Activated CD4-positive, alpha-beta T cell treated with anti-CD3 and anti-CD28 coated beads for 36 hours (primary cell): ENCODE measurements at regions not wholly inside any gene's neighbourhood (a gene's known extent, or its start where the extent isn't known, plus 50 kb on each side); places are given as distances from the start of the nearest gene placed in this dataset.
"Not testable (repeated sequence)": the region's sequence is repeated elsewhere in the genome, so short reads cannot be mapped to it uniquely, and the experiment has no call there.

Experiments
- ATAC-seq: fragments of 200-7000 bp; cut with Tn5 transposase; one replicate; pipeline ENCODE4 v1.10.0; 2021; ENCODE audit warnings: mild to moderate bottlenecking, moderate library complexity
- CTCF ChIA-PET: fragments of 350-600 bp; sonication (Branson Sonifier 250); formaldehyde crosslinking; loops from one replicate; lab custom pipeline; 2021; ENCODE audit warnings: antibody characterized with exemption; lab: Charles Lee
- POLR2A ChIA-PET: fragments of 350-600 bp; sonication (Branson Sonifier 250); formaldehyde crosslinking; loops from one replicate; lab custom pipeline; 2021; ENCODE audit warnings: antibody characterized with exemption, inconsistent platforms; lab: Charles Lee
- DNase-seq: peaks from one replicate; pipeline ENCODE4 v3.0.0-alpha.2; 2020
- H3K27ac Mint-ChIP-seq: one replicate; pipeline ENCODE4 v1.8.0; 2021; ENCODE audit warnings: mixed read lengths
- H3K27me3 Mint-ChIP-seq: one replicate; pipeline ENCODE4 v1.8.0; 2021; ENCODE audit warnings: mixed read lengths
- H3K36me3 Mint-ChIP-seq: one replicate; pipeline ENCODE4 v1.8.0; 2021; ENCODE audit warnings: low read depth, mixed read lengths
- H3K4me1 Mint-ChIP-seq: one replicate; pipeline ENCODE4 v1.8.0; 2021; ENCODE audit warnings: mixed read lengths
- H3K4me3 Mint-ChIP-seq: one replicate; pipeline ENCODE4 v1.8.0; 2021; ENCODE audit warnings: mild to moderate bottlenecking, moderate library complexity, mixed read lengths
- H3K9me3 Mint-ChIP-seq: one replicate; pipeline ENCODE4 v1.8.0; 2021; ENCODE audit warnings: low read depth, mixed read lengths
- intact Hi-C, 2 experiments: fragments of 100-400 bp; cut with DNase I in 1 of 2; cut with micrococcal nuclease in 1 of 2; formaldehyde crosslinking; loops; one replicate each; pipeline versions ENCODE4 v1.14.2 to v1.15.1; 2022 to 2024; cut with DNase I, micrococcal nuclease

DNA sequence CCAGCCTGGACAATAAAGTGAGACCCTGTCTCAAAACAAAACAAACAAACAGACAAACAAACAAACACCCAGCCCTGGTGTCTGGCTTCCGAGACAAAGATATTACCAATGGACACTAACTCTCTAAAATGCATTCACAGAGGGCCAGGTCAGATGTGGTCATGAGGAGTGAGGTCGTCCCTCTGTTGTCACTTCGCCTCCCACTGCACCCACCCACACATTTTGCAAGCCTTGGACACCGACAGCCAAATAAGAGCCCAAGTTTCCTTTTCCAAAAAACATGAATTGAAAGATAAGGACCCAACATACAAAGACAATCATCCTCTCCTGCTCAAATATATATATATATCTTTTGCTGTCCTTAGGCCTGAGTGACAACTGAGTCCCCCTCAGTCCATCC is 319.9 kb downstream of the TSN start:
- CTCF ChIA-PET = interaction anchor here (1.4 kb wide), 1 partner anchor 14 kb away, joined by 3 read pairs; no protein-coding TSS in a partner anchor
- Mint-ChIP-seq H3K9me3 (no peaks in the 10 kb centered on the region), H3K4me3 (no peak overlapping the region), H3K27me3 (no peaks in the 10 kb centered on the region), H3K36me3 (no peaks in the 10 kb centered on the region), H3K4me1 (no peaks in the 10 kb centered on the region), H3K27ac (no peak overlapping the region)
- POLR2A ChIA-PET = no interaction called here
- DNase-seq (no peak), ATAC-seq (no peak)
- intact Hi-C loops = no loop called here

DNA sequence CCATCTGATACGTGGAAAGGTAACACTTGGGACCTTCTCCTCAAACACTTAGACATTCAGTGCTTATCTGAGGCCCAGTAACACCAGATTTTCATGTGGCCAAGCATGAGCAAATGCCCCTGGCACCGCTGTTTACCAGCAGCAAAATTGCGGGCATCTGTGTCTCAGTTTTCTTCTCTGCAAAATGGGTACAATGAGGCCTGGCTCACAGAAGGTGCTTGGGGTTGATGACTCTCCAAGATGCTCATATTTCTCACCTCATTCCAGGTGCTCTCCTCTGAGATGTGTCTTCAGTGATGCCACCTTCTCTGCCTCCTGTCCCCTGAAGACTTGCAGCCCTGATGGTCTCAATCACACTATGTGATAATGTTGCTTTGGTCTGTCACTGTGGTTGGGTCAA is 321.7 kb downstream of the TSN start:
- ATAC-seq (no peak), DNase-seq (no peak)
- CTCF ChIA-PET = no interaction called here
- intact Hi-C loops = no loop called here
- no peaks in the 10 kb centered on the region for H3K36me3 Mint-ChIP-seq
- H3K27ac Mint-ChIP-seq = no peak overlapping the region
- H3K4me1 Mint-ChIP-seq = no peaks in the 10 kb centered on the region
- POLR2A ChIA-PET = no interaction called here
- no peaks in the 10 kb centered on the region for H3K27me3 Mint-ChIP-seq
- H3K9me3 Mint-ChIP-seq = no peaks in the 10 kb centered on the region
- no peak overlapping the region for H3K4me3 Mint-ChIP-seq

DNA sequence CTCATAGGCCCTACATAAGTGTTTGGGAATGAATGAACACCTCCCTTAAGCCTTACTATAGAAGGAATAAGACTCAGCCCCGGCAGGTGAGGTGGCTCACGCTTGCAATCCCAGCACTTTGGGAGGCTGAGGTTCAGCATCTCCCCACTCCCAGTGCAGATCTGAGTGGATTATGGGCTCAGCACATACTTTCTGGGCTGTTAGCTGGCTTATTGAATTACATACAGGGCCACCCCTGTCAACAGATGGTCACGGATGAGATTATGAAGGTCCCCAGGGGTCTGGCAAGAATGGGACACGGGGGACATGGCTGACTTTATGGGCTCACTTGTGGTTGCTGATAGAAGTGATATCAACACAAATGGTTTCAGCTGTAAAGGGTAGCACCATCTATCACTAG is 322.3 kb downstream of the TSN start:
- POLR2A ChIA-PET = no interaction called here
- Mint-ChIP-seq H3K4me1 (no peaks in the 10 kb centered on the region), H3K27ac (no peak overlapping the region), H3K27me3 (no peaks in the 10 kb centered on the region), H3K36me3 (no peaks in the 10 kb centered on the region), H3K9me3 (no peaks in the 10 kb centered on the region), H3K4me3 (no peak overlapping the region)
- intact Hi-C loops = no loop called here
- DNase-seq (no peak), ATAC-seq (no peak)
- CTCF ChIA-PET = no interaction called here

DNA sequence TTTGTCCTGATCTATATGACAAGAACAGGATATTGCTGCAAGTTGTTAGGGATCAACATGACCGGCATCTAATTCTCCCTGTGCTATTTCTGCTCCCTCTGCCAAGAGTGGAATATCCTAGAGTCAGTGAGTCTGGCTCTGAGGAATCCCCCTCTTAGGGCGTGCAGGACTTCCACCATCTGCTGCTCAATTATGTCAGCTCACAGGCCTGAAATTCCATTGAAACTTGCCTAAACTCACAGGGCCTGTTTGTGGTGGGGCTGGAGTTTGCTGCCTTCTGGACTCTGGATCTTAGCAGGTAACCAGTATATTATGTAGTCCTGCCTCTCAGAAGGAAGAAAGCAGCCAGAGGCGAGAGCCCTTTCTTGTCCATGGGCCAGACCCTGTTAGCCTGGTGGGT is 323.0 kb downstream of the TSN start:
- Mint-ChIP-seq H3K4me3 (no peak overlapping the region), H3K4me1 (no peaks in the 10 kb centered on the region), H3K9me3 (no peaks in the 10 kb centered on the region), H3K27me3 (no peaks in the 10 kb centered on the region), H3K27ac (no peak overlapping the region), H3K36me3 (no peaks in the 10 kb centered on the region)
- ChIA-PET POLR2A (no interaction called here), CTCF (no interaction called here)
- ATAC-seq (no peak), DNase-seq (no peak)
- intact Hi-C loops = no loop called here

DNA sequence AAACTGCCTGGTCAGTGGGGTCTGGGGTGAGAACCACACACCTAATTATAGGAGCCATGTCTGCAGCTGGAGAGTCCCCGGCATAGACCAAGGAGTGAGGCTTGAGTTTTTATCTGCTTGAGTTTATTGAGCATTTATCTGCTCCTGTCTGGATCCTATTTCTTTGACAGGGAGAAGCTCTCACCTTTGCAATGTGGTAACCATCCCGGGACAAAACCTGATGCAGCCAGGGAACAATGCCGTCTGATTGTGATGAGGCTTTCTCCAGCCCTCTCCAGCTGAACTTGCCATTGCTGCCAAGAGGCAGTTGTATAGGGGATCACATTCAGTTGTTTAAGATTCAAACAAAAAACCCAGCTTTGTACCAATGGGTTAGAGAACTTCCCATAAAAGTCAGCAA is 324.4 kb downstream of the TSN start:
- Mint-ChIP-seq H3K36me3 (no peaks in the 10 kb centered on the region), H3K4me1 (no peaks in the 10 kb centered on the region), H3K27me3 (no peaks in the 10 kb centered on the region), H3K9me3 (no peaks in the 10 kb centered on the region), H3K4me3 (no peak overlapping the region), H3K27ac (no peak overlapping the region)
- CTCF ChIA-PET = no interaction called here
- ATAC-seq (no peak), DNase-seq (no peak)
- POLR2A ChIA-PET = no interaction called here
- intact Hi-C loops = no loop called here

DNA sequence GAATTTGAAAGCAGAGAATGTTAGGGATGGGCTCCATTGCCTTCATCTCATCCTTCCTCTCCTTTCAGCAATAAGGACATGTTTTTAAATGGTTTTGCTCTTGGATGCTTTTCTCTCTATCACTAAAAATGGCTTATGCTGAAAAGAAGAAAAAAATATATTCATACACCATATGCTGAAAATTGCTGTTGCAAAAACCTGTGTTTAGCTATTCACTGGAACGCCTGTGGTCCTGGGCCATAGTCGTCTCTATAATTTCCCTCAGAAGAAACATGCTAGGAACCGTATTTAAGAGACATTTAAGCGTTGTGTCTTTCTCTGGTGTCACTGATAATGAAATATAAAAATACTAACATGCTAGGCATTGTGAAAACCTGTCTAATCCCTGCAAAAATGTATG is 324.9 kb downstream of the TSN start:
- intact Hi-C loops = no loop called here
- ChIA-PET POLR2A (no interaction called here), CTCF (no interaction called here)
- no peaks in the 10 kb centered on the region for H3K36me3 Mint-ChIP-seq
- no peaks in the 10 kb centered on the region for H3K9me3 Mint-ChIP-seq
- no peaks in the 10 kb centered on the region for H3K27me3 Mint-ChIP-seq
- ATAC-seq (no peak), DNase-seq (no peak)
- H3K4me1 Mint-ChIP-seq = no peaks in the 10 kb centered on the region
- no peak overlapping the region for H3K4me3 Mint-ChIP-seq
- H3K27ac Mint-ChIP-seq = no peak overlapping the region

DNA sequence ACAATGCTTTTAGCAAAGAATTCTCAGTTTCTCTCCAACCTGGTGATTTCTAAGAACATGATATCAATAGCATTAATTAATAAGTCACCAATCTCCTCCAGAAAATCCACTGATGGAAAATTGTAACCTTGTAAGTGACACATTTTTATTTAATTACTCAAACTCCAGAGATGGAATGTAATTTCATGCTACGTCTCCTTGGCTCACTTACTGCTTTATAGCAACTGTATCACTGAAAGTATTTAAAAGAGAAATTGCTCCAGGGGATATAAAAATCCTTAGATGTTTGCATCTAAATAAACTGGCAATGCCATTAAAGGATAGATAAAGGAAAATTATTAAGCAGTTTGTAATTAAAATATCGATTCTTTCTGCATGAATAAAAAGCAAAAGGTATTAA is 325.4 kb downstream of the TSN start:
- ChIA-PET POLR2A (no interaction called here), CTCF (no interaction called here)
- H3K4me3 Mint-ChIP-seq = no peak overlapping the region
- no peaks in the 10 kb centered on the region for H3K9me3 Mint-ChIP-seq
- ATAC-seq (no peak), DNase-seq (no peak)
- H3K36me3 Mint-ChIP-seq = no peaks in the 10 kb centered on the region
- intact Hi-C loops = no loop called here
- H3K27ac Mint-ChIP-seq = no peak overlapping the region
- H3K4me1 Mint-ChIP-seq = no peaks in the 10 kb centered on the region
- no peaks in the 10 kb centered on the region for H3K27me3 Mint-ChIP-seq

DNA sequence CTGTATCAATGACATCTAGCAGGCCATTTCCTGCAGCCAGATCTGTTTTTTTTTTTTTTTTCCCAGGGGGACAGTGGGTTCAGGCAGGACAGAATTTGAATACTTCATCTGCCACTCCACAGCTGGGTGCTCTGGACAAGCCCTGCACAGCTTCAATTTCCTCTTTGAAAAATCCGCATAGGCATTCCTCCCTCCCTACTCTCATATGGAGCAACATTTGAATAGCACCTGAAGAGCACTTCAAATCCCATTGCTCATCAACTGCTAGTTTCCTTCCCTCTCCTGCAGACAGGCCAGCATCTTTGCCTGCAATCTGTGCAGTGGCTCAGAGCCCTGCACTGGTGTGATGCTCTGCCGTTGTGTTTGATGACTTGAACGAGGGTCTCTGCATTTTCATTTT is 326.3 kb downstream of the TSN start:
- Mint-ChIP-seq H3K27ac (no peak overlapping the region), H3K9me3 (no peaks in the 10 kb centered on the region), H3K4me3 (no peak overlapping the region), H3K27me3 (no peaks in the 10 kb centered on the region), H3K36me3 (no peaks in the 10 kb centered on the region), H3K4me1 (no peaks in the 10 kb centered on the region)
- ATAC-seq = no peak
- DNase-seq = no peak
- intact Hi-C loops = no loop called here
- ChIA-PET POLR2A (no interaction called here), CTCF (no interaction called here)

DNA sequence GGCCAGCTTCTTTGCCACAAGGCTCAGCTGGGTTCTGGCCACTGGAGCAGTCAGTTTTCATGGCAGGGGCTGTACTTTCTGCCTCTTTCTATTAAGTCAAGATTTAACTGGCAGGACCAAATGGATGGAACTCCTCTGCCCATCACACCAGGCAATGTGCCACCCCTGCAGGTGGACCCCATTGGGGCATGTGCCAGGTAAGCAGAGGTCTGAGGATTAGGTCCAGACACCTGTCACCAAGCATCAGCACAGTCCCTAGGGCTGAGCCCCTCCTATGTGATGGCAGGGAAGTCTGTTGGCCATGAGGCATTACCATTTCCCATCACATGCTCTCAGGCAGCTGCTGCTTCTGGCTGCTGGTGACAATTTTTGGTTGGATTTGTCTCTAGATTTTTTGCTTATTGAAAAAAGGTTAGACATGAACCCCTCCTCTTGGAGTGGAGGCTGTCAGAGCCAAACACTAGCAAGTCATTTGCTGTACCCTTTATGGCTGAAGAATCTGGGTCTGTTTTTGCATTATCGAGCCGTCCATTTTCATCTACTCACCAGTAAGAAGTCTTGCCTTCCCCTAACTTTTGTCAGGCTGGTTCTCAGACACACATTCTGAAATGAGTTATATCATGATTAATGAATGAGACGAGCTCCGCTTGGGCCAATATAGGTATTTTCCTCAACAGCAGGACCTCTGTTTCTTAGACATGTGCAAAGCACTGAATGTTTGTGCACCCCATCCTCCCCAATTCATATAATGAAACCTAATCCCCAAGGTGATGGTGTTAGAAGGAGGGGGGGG is 328.0 kb downstream of the TSN start:
- Mint-ChIP-seq H3K27ac (no peak overlapping the region), H3K4me1 (no peaks in the 10 kb centered on the region), H3K27me3 (no peaks in the 10 kb centered on the region), H3K36me3 (no peaks in the 10 kb centered on the region), H3K4me3 (no peak overlapping the region), H3K9me3 (no peaks in the 10 kb centered on the region)
- intact Hi-C loops = no loop called here
- ChIA-PET POLR2A (no interaction called here), CTCF (no interaction called here)
- ATAC-seq (no peak), DNase-seq (no peak)

DNA sequence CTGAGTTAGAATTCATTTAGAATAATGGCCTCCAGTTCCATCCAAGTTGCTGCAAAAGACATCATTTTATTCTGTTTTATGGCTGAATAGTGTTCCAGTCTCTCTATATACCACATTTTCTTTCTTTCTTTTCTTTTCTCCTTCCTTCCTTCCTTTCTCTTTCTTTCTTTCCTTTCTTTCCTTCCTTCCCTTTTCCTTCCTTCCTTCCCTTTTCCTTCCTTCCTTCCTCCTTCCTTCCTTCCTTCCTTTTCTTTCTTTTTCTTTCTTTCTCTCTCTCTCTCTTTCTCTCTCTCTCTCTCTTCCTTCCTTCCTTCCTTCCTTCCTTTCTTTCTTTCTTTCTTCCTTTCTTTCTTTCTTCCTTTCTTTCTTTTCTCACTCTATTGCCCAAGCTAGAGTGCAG is 330.2 kb downstream of the TSN start:
- H3K9me3 Mint-ChIP-seq, H3K27me3 Mint-ChIP-seq, ATAC-seq, POLR2A ChIA-PET, intact Hi-C loops, H3K27ac Mint-ChIP-seq, H3K4me3 Mint-ChIP-seq, H3K36me3 Mint-ChIP-seq, DNase-seq, H3K4me1 Mint-ChIP-seq, CTCF ChIA-PET: not testable (repeated sequence)

DNA sequence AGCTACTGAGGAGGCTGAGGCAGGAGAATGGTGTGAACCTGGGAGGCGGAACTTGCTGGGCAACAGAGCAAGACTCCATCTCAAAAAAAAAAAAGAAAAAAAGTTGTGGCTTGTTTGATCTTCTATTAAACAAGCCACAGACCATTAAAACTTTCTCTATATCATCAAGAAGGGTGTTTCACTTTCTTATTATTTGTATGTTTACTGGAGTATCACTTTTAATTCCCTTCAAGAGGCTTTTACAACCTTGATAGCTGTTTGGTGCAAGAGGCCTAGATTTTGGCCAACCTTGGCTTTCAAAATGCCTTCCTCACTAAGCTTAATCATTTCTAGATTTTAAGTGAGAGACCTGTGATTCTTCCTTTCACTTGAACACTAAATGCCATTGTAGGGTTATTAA is 339.1 kb downstream of the TSN start:
- CTCF ChIA-PET = interaction anchor here (0.7 kb wide), 1 partner anchor 125 kb away, joined by 4 read pairs; no protein-coding TSS in a partner anchor
- Mint-ChIP-seq H3K9me3 (no peaks in the 10 kb centered on the region), H3K27ac (no peak overlapping the region), H3K27me3 (peaks cover 2% of the 10 kb centered on the region), H3K4me1 (no peaks in the 10 kb centered on the region), H3K4me3 (no peak overlapping the region), H3K36me3 (no peaks in the 10 kb centered on the region)
- POLR2A ChIA-PET = no interaction called here
- ATAC-seq = no peak
- intact Hi-C loops = no loop called here
- DNase-seq = no peak

DNA sequence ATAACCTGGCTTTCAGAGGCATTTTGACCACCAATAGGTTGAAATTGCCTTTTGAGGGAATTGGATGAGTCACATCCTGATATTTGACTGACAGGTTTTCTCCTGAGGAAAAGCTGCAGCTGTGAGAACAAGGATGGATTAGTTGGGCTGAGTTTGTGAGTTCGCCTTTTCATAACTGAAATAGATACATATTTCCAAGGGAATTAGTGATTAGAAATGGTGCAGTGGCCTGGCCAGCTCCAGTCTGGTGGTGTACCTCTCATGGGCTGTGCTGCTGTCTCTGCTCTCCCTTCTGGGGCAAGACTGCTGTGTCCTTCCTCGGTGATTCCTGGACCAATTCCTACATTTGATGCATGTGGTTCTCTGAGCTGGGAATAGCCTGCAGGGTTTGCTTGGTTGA is 341.3 kb downstream of the TSN start:
- H3K9me3 Mint-ChIP-seq = no peaks in the 10 kb centered on the region
- no peaks in the 10 kb centered on the region for H3K4me1 Mint-ChIP-seq
- ATAC-seq = no peak
- DNase-seq = no peak
- no peak overlapping the region for H3K4me3 Mint-ChIP-seq
- H3K27ac Mint-ChIP-seq = no peak overlapping the region
- H3K27me3 Mint-ChIP-seq = peaks cover 2% of the 10 kb centered on the region
- CTCF ChIA-PET = no interaction called here
- intact Hi-C loops = no loop called here
- no peaks in the 10 kb centered on the region for H3K36me3 Mint-ChIP-seq
- POLR2A ChIA-PET = no interaction called here
